HepG2 (cell line): ENCODE measurements at regions not wholly inside any gene's neighbourhood (a gene's known extent, or its start where the extent isn't known, plus 50 kb on each side); places are given as distances from the start of the nearest gene placed in this dataset.

Source experiments
- ATF7 ChIP-seq, 2 experiments: fragments of 450-650 bp in 1 of 2; sonication (generic) in 1 of 2; formaldehyde crosslinking in 1 of 2; IDR thresholded peaks; 2 replicates each; pipeline versions ENCODE4 v1.4.0 to v1.6.1; 2016 to 2020; ENCODE audit warnings: antibody characterized with exemption in 1 of 2, mild to moderate bottlenecking in 1 of 2, missing genetic modification reagents in 1 of 2
- POLR2AphosphoS5 ChIP-seq: IDR thresholded peaks from 2 replicates; pipeline ENCODE4 v1.6.1; 2012; ENCODE audit warnings: low read depth, low read length
- TAF15 ChIP-seq: fragments of 200-400 bp; formaldehyde crosslinking; IDR thresholded peaks from one replicate; pipeline ENCODE4 v1.6.1; 2018; ENCODE audit warnings: mild to moderate bottlenecking, low read depth, low read length; ENCODE audit not compliant: poor library complexity, severe bottlenecking
- XRCC5 ChIP-seq: fragments of 200-400 bp; formaldehyde crosslinking; optimal IDR thresholded peaks from 2 replicates; pipeline ENCODE3; 2017; ENCODE audit warnings: mild to moderate bottlenecking, low read length
- YY1 ChIP-seq: IDR thresholded peaks from 2 replicates; pipeline ENCODE4 v1.6.1; 2011; ENCODE audit warnings: low read length, low read depth, moderate library complexity, mild to moderate bottlenecking; ENCODE audit not compliant: insufficient read depth, insufficient replicate concordance
- TF ChIP-seq, protein P1 (sequence below): sonication (generic); formaldehyde crosslinking; IDR thresholded peaks from 2 replicates; pipeline ENCODE4 v1.4.0; 2020; ENCODE audit warnings: missing genetic modification reagents

DNA sequence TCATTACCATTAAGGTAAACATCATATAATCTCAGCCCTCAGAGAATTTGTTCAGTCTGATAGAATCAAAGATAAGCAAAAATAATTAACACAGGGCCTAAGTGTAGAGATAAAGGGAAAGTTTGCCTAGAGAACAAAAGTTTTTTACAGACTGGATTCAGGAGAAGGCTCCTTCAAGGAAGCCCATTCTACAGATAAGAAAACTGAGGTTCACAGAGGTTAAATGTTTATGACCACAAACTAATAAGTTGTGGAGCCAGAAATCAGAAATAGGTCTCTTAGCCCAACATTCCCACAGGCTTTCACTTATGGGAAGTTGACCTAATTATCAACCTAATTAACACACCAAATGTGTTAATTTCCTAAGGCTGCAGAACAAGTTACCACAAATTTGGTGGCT, 110.7 kb downstream of the ZMAT3 start:
- TF ChIP-seq ATF7 (IDR thresholded peaks at IDR 0.05) = no peak
- no peak for TF ChIP-seq ATF7 (CRISPR knock-in tag; IDR thresholded peaks at IDR 0.05)
- TF ChIP-seq, protein P1, sequence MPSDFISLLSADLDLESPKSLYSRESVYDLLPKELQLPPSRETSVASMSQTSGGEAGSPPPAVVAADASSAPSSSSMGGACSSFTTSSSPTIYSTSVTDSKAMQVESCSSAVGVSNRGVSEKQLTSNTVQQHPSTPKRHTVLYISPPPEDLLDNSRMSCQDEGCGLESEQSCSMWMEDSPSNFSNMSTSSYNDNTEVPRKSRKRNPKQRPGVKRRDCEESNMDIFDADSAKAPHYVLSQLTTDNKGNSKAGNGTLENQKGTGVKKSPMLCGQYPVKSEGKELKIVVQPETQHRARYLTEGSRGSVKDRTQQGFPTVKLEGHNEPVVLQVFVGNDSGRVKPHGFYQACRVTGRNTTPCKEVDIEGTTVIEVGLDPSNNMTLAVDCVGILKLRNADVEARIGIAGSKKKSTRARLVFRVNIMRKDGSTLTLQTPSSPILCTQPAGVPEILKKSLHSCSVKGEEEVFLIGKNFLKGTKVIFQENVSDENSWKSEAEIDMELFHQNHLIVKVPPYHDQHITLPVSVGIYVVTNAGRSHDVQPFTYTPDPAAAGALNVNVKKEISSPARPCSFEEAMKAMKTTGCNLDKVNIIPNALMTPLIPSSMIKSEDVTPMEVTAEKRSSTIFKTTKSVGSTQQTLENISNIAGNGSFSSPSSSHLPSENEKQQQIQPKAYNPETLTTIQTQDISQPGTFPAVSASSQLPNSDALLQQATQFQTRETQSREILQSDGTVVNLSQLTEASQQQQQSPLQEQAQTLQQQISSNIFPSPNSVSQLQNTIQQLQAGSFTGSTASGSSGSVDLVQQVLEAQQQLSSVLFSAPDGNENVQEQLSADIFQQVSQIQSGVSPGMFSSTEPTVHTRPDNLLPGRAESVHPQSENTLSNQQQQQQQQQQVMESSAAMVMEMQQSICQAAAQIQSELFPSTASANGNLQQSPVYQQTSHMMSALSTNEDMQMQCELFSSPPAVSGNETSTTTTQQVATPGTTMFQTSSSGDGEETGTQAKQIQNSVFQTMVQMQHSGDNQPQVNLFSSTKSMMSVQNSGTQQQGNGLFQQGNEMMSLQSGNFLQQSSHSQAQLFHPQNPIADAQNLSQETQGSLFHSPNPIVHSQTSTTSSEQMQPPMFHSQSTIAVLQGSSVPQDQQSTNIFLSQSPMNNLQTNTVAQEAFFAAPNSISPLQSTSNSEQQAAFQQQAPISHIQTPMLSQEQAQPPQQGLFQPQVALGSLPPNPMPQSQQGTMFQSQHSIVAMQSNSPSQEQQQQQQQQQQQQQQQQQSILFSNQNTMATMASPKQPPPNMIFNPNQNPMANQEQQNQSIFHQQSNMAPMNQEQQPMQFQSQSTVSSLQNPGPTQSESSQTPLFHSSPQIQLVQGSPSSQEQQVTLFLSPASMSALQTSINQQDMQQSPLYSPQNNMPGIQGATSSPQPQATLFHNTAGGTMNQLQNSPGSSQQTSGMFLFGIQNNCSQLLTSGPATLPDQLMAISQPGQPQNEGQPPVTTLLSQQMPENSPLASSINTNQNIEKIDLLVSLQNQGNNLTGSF (CRISPR knock-in tag) = no peak
- no peak for TF ChIP-seq TAF15
- no peak for TF ChIP-seq YY1
- TF ChIP-seq POLR2AphosphoS5 = no peak
- TF ChIP-seq XRCC5 = no peak
